CD14-positive monocyte (primary cell): ENCODE measurements at regions not wholly inside any gene's neighbourhood (a gene's known extent, or its start where the extent isn't known, plus 50 kb on each side); places are given as distances from the start of the nearest gene placed in this dataset.

ENCODE experiments used
- DNase-seq, 3 donors: peaks; one replicate each; pipeline ENCODE4 v3.0.0-alpha.2; 2011 to 2022
- H2AFZ ChIP-seq: 2 replicates; pipeline ENCODE4 v1.6.0; 2012; ENCODE audit warnings: mild to moderate bottlenecking, low read depth, low read length, inconsistent platforms; ENCODE audit not compliant: insufficient read depth, poor library complexity, severe bottlenecking
- H3K27ac ChIP-seq, 2 donors: 1 replicate in 1 of 2; 2 replicates in 1 of 2; pipeline ENCODE4 v1.5.1; 2012 to 2013; ENCODE audit warnings: low read length in 2 of 2, control low read depth in 1 of 2, inconsistent platforms in 1 of 2, low read depth in 1 of 2, mild to moderate bottlenecking in 1 of 2
- H3K27me3 ChIP-seq, 2 donors: one replicate each; pipeline versions ENCODE4 v1.6.0 to v1.6.1; 2011 to 2013; ENCODE audit warnings: low read length in 2 of 2; ENCODE audit not compliant: control insufficient read depth in 2 of 2, insufficient read depth in 2 of 2
- H3K36me3 ChIP-seq, 2 donors: replicated peaks in 1 of 2; 1 replicate in 1 of 2; 2 replicates in 1 of 2; pipeline versions ENCODE4 v1.5.1 to v1.6.1; 2012 to 2013; ENCODE audit warnings: low read length in 2 of 2, control low read depth in 1 of 2, inconsistent platforms in 1 of 2, mild to moderate bottlenecking in 1 of 2; ENCODE audit not compliant: insufficient read depth in 2 of 2, control insufficient read depth in 1 of 2
- H3K4me1 ChIP-seq, 2 donors: 1 replicate in 1 of 2; 2 replicates in 1 of 2; pipeline versions ENCODE4 v1.5.1 to v1.6.1; 2012 to 2013; ENCODE audit warnings: low read length in 2 of 2, control low read depth in 1 of 2, inconsistent platforms in 1 of 2, mild to moderate bottlenecking in 1 of 2, moderate library complexity in 1 of 2; ENCODE audit not compliant: insufficient read depth in 2 of 2, control insufficient read depth in 1 of 2
- H3K4me2 ChIP-seq: replicated peaks from 2 replicates; pipeline ENCODE3; 2012; ENCODE audit warnings: low read length, moderate library complexity, mild to moderate bottlenecking; ENCODE audit not compliant: poor library complexity, severe bottlenecking; ENCODE audit errors: extremely low read depth
- H3K4me3 ChIP-seq, 3 experiments: fragments of 200-600 bp in 1 of 3; sonication (generic) in 1 of 3; replicated peaks in 1 of 3; 1 replicate in 2 of 3; 2 replicates in 1 of 3; pipeline ENCODE4 v1.5.1; 2011 to 2013; ENCODE audit warnings: low read length in 3 of 3, mild to moderate bottlenecking in 3 of 3, control low read depth in 2 of 3, low read depth in 2 of 3, inconsistent platforms in 1 of 3, moderate library complexity in 1 of 3
- H3K79me2 ChIP-seq: 2 replicates; pipeline ENCODE4 v1.6.0; 2012; ENCODE audit warnings: mild to moderate bottlenecking, control low read depth, inconsistent platforms, low read length, moderate library complexity; ENCODE audit not compliant: insufficient read depth
- H3K9ac ChIP-seq: 2 replicates; pipeline ENCODE4 v1.6.0; 2017; ENCODE audit warnings: low read length, mild to moderate bottlenecking; ENCODE audit not compliant: insufficient read depth, poor library complexity, severe bottlenecking
- H3K9me3 ChIP-seq, 2 donors: replicated peaks in 1 of 2; 1 replicate in 1 of 2; 2 replicates in 1 of 2; pipeline versions ENCODE4 v1.5.1 to v1.6.1; 2012 to 2013; ENCODE audit warnings: low read length in 2 of 2, control low read depth in 1 of 2; ENCODE audit not compliant: control insufficient read depth in 1 of 2, insufficient read depth in 1 of 2
- H4K20me1 ChIP-seq: 2 replicates; pipeline ENCODE4 v1.6.0; 2012; ENCODE audit warnings: mild to moderate bottlenecking, low read length, control low read depth, moderate library complexity; ENCODE audit not compliant: insufficient read depth
- H3K27ac Mint-ChIP-seq, 7 donors: one replicate each; pipeline ENCODE4 v1.8.0; 2020; ENCODE audit warnings: mild to moderate bottlenecking in 7 of 7, mixed read lengths in 7 of 7, moderate library complexity in 6 of 7, inconsistent platforms in 2 of 7
- H3K27me3 Mint-ChIP-seq, 3 donors: one replicate each; pipeline ENCODE4 v1.8.0; 2021 to 2022; ENCODE audit warnings: low read depth in 3 of 3, mild to moderate bottlenecking in 3 of 3, mixed read lengths in 3 of 3, moderate library complexity in 3 of 3, inconsistent platforms in 1 of 3
- H3K36me3 Mint-ChIP-seq, 2 donors: one replicate each; pipeline ENCODE4 v1.8.0; 2020; ENCODE audit warnings: mixed read lengths in 2 of 2, inconsistent platforms in 1 of 2, mild to moderate bottlenecking in 1 of 2
- H3K4me1 Mint-ChIP-seq: one replicate; pipeline ENCODE4 v1.8.0; 2020; ENCODE audit warnings: mild to moderate bottlenecking, mixed read lengths
- H3K4me3 Mint-ChIP-seq, 2 donors: one replicate each; pipeline ENCODE4 v1.8.0; 2020; ENCODE audit warnings: mild to moderate bottlenecking in 2 of 2, mixed read lengths in 2 of 2, moderate library complexity in 1 of 2
- H3K9me3 Mint-ChIP-seq, 7 donors: one replicate each; pipeline ENCODE4 v1.8.0; 2020 to 2022; ENCODE audit warnings: mixed read lengths in 7 of 7, mild to moderate bottlenecking in 6 of 7, moderate library complexity in 6 of 7, inconsistent platforms in 2 of 7
- WGBS: methylation state at CpG from one replicate; pipeline ENCODE4 v1.1.5; 2013; ENCODE audit warnings: missing lambda C conversion rate; ENCODE audit not compliant: insufficient coverage; 5-methylcytosine and 5-hydroxymethylcytosine counted together
- intact Hi-C, 2 donors: fragments of 100-400 bp; cut with micrococcal nuclease; formaldehyde crosslinking; loops; one replicate each; pipeline versions ENCODE4 v1.15.0 to v1.15.1; 2023
- TF ChIP-seq, protein P1 (sequence below): fragments of 200-600 bp; IDR thresholded peaks from one replicate; pipeline ENCODE4 v1.8.0; 2022; ENCODE audit warnings: antibody characterized with exemption, mild to moderate bottlenecking

GRCh38 chr12:132406493-132407450, 77.4 kb upstream of the GALNT9 start:
- Mint-ChIP-seq H3K36me3 (no peaks in the 10 kb centered on the region), H3K4me1 (no peaks in the 10 kb centered on the region), H3K27me3 (peaks cover 0 to 19% (median 5%) of the 10 kb centered on the region in 3 donors), H3K4me3 (no peak overlapping the region), H3K9me3 (peaks cover 0 to 3% (median 0%) of the 10 kb centered on the region in 7 donors), H3K27ac (no peak overlapping the region)
- intact Hi-C loops, result no loop called here
- DNase-seq, result no peak
- no peaks in the 10 kb centered on the region for H3K79me2 ChIP-seq
- no peaks in the 10 kb centered on the region for H3K9me3 ChIP-seq
- TF ChIP-seq, protein P1, sequence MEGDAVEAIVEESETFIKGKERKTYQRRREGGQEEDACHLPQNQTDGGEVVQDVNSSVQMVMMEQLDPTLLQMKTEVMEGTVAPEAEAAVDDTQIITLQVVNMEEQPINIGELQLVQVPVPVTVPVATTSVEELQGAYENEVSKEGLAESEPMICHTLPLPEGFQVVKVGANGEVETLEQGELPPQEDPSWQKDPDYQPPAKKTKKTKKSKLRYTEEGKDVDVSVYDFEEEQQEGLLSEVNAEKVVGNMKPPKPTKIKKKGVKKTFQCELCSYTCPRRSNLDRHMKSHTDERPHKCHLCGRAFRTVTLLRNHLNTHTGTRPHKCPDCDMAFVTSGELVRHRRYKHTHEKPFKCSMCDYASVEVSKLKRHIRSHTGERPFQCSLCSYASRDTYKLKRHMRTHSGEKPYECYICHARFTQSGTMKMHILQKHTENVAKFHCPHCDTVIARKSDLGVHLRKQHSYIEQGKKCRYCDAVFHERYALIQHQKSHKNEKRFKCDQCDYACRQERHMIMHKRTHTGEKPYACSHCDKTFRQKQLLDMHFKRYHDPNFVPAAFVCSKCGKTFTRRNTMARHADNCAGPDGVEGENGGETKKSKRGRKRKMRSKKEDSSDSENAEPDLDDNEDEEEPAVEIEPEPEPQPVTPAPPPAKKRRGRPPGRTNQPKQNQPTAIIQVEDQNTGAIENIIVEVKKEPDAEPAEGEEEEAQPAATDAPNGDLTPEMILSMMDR, result no peak
- no peaks in the 10 kb centered on the region for H3K27me3 ChIP-seq
- H3K4me3 ChIP-seq, result no peak overlapping the region
- H3K9ac ChIP-seq, result no peak overlapping the region
- H3K4me2 ChIP-seq, result no peak overlapping the region
- no peak overlapping the region for H2AFZ ChIP-seq
- no peaks in the 10 kb centered on the region for H4K20me1 ChIP-seq
- no peak overlapping the region for H3K27ac ChIP-seq
- 87% methylated on average over 57 of the region's 67 CpGs for WGBS
- H3K4me1 ChIP-seq, result no peaks in the 10 kb centered on the region
- no peaks in the 10 kb centered on the region for H3K36me3 ChIP-seq

GRCh38 chr12:132405742-132406251, 76.4 kb upstream of the GALNT9 start:
- DNase-seq, result no peak
- Mint-ChIP-seq H3K4me3 (no peak overlapping the region), H3K27ac (no peak overlapping the region), H3K27me3 (peaks cover 0 to 22% (median 7%) of the 10 kb centered on the region in 3 donors), H3K9me3 (peaks cover 0 to 3% (median 0%) of the 10 kb centered on the region in 7 donors), H3K4me1 (no peaks in the 10 kb centered on the region), H3K36me3 (no peaks in the 10 kb centered on the region)
- intact Hi-C loops, result no loop called here
- H3K9ac ChIP-seq, result no peak overlapping the region
- TF ChIP-seq, protein P1, result no peak
- H4K20me1 ChIP-seq, result no peaks in the 10 kb centered on the region
- no peak overlapping the region for H2AFZ ChIP-seq
- H3K9me3 ChIP-seq, result no peaks in the 10 kb centered on the region
- no peak overlapping the region for H3K4me2 ChIP-seq
- H3K27ac ChIP-seq, result no peak overlapping the region
- H3K79me2 ChIP-seq, result no peaks in the 10 kb centered on the region
- H3K4me3 ChIP-seq, result no peak overlapping the region
- peaks cover 0 to 2% of the 10 kb centered on the region in 2 donors for H3K27me3 ChIP-seq
- H3K36me3 ChIP-seq, result no peaks in the 10 kb centered on the region
- no peaks in the 10 kb centered on the region for H3K4me1 ChIP-seq
- 76% methylated on average over 22 of the region's 22 CpGs for WGBS
